ENCODE measurements at regions not wholly inside any gene's neighbourhood (a gene's known extent, or its start where the extent isn't known, plus 50 kb on each side); places are given as distances from the start of the nearest gene placed in this dataset.
"Not testable (repeated sequence)": the region's sequence is repeated elsewhere in the genome, so short reads cannot be mapped to it uniquely, and the experiment has no call there.

DNA sequence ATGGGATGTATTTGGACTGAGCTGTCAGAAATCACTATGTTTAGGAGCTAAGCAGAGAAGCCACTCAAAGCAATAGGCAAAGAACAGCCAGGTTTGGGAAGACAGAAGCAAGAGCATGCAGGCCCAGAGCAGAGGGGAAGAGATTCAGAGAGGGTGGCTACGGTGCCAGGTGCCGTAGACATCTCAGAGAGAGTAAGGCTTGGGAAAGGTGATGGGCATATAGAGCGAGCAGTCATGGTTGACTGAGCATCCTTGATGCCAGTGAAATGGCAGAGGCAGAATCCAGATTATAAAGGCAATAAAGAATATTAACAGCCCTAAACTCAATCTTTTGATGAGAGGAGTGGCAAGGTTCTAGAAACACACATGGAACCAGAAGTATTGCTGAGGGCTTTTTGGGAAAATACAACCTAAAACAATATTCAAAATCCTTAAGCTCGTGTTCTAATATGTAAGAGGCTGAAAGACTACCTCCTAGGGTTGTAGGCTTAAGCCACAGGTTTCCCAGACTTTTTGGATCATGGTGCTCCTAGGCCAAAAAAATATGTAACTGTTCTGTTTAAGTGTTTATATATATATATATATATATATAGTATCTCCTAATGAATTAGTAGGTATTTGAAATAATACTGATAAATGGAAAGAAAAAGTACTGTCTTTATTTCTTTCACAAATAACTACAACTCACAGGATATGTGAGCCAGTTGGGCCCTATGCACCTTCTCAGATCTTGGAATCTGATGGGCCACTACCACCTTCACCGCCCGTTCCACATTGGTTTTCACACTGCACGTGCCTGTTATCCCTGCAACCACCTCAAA, 113.3 kb downstream of the MYCN start:
- dilution Hi-C loops (cut with HindIII; ENCODE audit: low sequenced_read_pairs, unreplicated experiment): no loop called here
- CTCF ChIA-PET: no interaction called here
- no CpG with 5 or more reads among the region's 7 CpGs for WGBS, 2 experiments (ENCODE audit: extremely low coverage in 2 of 2, insufficient read length in 1 of 2)

DNA sequence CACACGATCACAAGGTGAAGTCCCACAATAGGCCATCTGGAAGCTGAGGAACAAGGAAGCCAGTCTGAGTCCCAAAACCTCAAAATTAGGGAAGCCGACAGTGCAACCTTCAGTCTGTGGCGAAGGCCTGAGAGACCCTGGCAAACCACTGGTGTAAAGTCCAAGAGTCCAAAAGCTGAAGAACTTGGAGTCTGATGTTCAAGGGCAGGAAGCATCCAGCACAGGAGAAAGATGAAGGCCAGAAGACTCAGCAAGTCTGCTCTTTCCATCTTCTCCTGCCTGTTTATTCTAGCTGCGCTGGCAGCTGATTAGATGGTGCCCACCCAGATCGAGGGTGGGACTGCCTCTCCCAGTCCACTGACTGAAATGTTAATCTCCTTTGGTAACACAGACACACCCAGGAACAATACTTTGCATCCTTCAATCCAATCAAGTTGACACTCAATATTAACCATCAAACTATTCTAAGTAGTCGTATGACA, 112.3 kb downstream of the MYCN start:
- BruUV-seq (replicated peaks): not testable (repeated sequence)

More for the DNA sequence above, 113.3 kb downstream of the MYCN start:
- no TSS peak for BruUV-seq (replicated peaks)
- no peak overlapping the region for H2BK15ac ChIP-seq (ENCODE audit: low read depth, low read length)
- no peak overlapping the region for H3K23ac ChIP-seq (ENCODE audit: low read depth, low read length)
- TF ChIP-seq NFE2L2 (IDR thresholded peaks at IDR 0.05; ENCODE audit: low read depth, low read length): no peak
- no peak for TF ChIP-seq POLR2A (IDR thresholded peaks at IDR 0.05; ENCODE audit: low read depth, low read length)
- TF ChIP-seq BHLHE40 (IDR thresholded peaks at IDR 0.05; ENCODE audit: low read depth, low read length): no peak
- no peak for TF ChIP-seq CEBPB (IDR thresholded peaks at IDR 0.05; ENCODE audit: low read depth, low read length)
- TF ChIP-seq, protein P1, sequence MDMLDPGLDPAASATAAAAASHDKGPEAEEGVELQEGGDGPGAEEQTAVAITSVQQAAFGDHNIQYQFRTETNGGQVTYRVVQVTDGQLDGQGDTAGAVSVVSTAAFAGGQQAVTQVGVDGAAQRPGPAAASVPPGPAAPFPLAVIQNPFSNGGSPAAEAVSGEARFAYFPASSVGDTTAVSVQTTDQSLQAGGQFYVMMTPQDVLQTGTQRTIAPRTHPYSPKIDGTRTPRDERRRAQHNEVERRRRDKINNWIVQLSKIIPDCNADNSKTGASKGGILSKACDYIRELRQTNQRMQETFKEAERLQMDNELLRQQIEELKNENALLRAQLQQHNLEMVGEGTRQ (IDR thresholded peaks at IDR 0.05; ENCODE audit: low read depth, low read length): no peak
- intact Hi-C loops (cut with micrococcal nuclease): no loop called here
- H3K9ac ChIP-seq (ENCODE audit: low read depth, low read length): no peak overlapping the region
- H3K79me1 ChIP-seq (ENCODE audit: low read depth in 1 of 2, low read length in 2 of 2): no peaks in the 10 kb centered on the region
- no peak for DNase-seq
- H3K36me3 ChIP-seq (ENCODE audit: control insufficient read depth, insufficient read depth, low read length): no peaks in the 10 kb centered on the region
- H3K9me1 ChIP-seq (ENCODE audit: insufficient read depth, low read length): no peaks in the 10 kb centered on the region
- no peak overlapping the region for H2AFZ ChIP-seq (replicated peaks; ENCODE audit: low read length, poor library complexity)
- no peak overlapping the region for H3K18ac ChIP-seq (ENCODE audit: low read depth, low read length)
- H4K91ac ChIP-seq (ENCODE audit: insufficient read depth, low read depth, low read length): no peak overlapping the region
- POLR2A ChIA-PET (ENCODE audit: unreplicated experiment): no interaction called here
- no peak overlapping the region for H2AK5ac ChIP-seq (ENCODE audit: low read depth, low read length)
- H4K20me1 ChIP-seq (ENCODE audit: insufficient read depth, low read length): no peaks in the 10 kb centered on the region
- no peak overlapping the region for H2BK120ac ChIP-seq (ENCODE audit: low read depth, low read length)
- no peak overlapping the region for H3K4ac ChIP-seq (ENCODE audit: low read depth, low read length)
- no peak overlapping the region for H3K14ac ChIP-seq (replicated peaks; ENCODE audit: low read depth, low read length)
- no peak overlapping the region for H4K5ac ChIP-seq (ENCODE audit: low read depth, low read length)
- no peaks in the 10 kb centered on the region for H3K27me3 ChIP-seq (ENCODE audit: control insufficient read depth, insufficient read depth, low read length)
- H2AK9ac ChIP-seq (replicated peaks; ENCODE audit: low read depth, low read length, poor library complexity): no peak overlapping the region
- H3K4me3 ChIP-seq (ENCODE audit: insufficient read depth, low read depth, low read length): no peak overlapping the region
- H3K9me3 ChIP-seq (ENCODE audit: control insufficient read depth, insufficient read depth, low read length): peaks cover 36% of the 10 kb centered on the region
- H4K8ac ChIP-seq (ENCODE audit: low read depth in 2 of 2, low read length in 2 of 2): no peak overlapping the region
- no peaks in the 10 kb centered on the region for H3K4me1 ChIP-seq (ENCODE audit: control insufficient read depth, insufficient read depth, low read length)
- H2BK20ac ChIP-seq (ENCODE audit: low read depth, low read length): no peak overlapping the region
- no peak overlapping the region for H3K4me2 ChIP-seq (ENCODE audit: low read depth, low read length)
- no peak overlapping the region for H3K27ac ChIP-seq (ENCODE audit: insufficient read depth, low read length)
- no peak for ATAC-seq (ENCODE audit: low read depth)
- H3K56ac ChIP-seq (ENCODE audit: extremely low read depth, insufficient read depth, low read length): no peak overlapping the region
- no peak overlapping the region for H2BK5ac ChIP-seq (ENCODE audit: low read depth, low read length, poor library complexity, severe bottlenecking)
- in situ Hi-C loops (cut with MboI; ENCODE audit: low sequenced_read_pairs): no loop called here

More for the DNA sequence above, 112.3 kb downstream of the MYCN start:
- H3K27ac ChIP-seq (ENCODE audit: insufficient read depth, low read length); CTCF ChIA-PET; H2BK15ac ChIP-seq (ENCODE audit: low read depth, low read length); H3K14ac ChIP-seq (replicated peaks; ENCODE audit: low read depth, low read length); H3K4me1 ChIP-seq (ENCODE audit: control insufficient read depth, insufficient read depth, low read length); H2AK5ac ChIP-seq (ENCODE audit: low read depth, low read length); H2BK20ac ChIP-seq (ENCODE audit: low read depth, low read length); H3K23ac ChIP-seq (ENCODE audit: low read depth, low read length); H2AFZ ChIP-seq (replicated peaks; ENCODE audit: low read length, poor library complexity); H4K5ac ChIP-seq (ENCODE audit: low read depth, low read length); H3K27me3 ChIP-seq (ENCODE audit: control insufficient read depth, insufficient read depth, low read length); H3K18ac ChIP-seq (ENCODE audit: low read depth, low read length); H2BK120ac ChIP-seq (ENCODE audit: low read depth, low read length); in situ Hi-C loops (cut with MboI; ENCODE audit: low sequenced_read_pairs); H3K9me1 ChIP-seq (ENCODE audit: insufficient read depth, low read length); H4K8ac ChIP-seq (ENCODE audit: low read depth in 2 of 2, low read length in 2 of 2); POLR2A ChIA-PET (ENCODE audit: unreplicated experiment); H4K91ac ChIP-seq (ENCODE audit: insufficient read depth, low read depth, low read length); H3K9ac ChIP-seq (ENCODE audit: low read depth, low read length); DNase-seq; H4K20me1 ChIP-seq (ENCODE audit: insufficient read depth, low read length); H3K4ac ChIP-seq (ENCODE audit: low read depth, low read length); intact Hi-C loops (cut with micrococcal nuclease); H3K4me2 ChIP-seq (ENCODE audit: low read depth, low read length); H2BK5ac ChIP-seq (ENCODE audit: low read depth, low read length, poor library complexity, severe bottlenecking); dilution Hi-C loops (cut with HindIII; ENCODE audit: low sequenced_read_pairs, unreplicated experiment); H3K4me3 ChIP-seq (ENCODE audit: insufficient read depth, low read depth, low read length); ATAC-seq (ENCODE audit: low read depth); H2AK9ac ChIP-seq (replicated peaks; ENCODE audit: low read depth, low read length, poor library complexity); H3K36me3 ChIP-seq (ENCODE audit: control insufficient read depth, insufficient read depth, low read length); H3K79me1 ChIP-seq (ENCODE audit: low read depth in 1 of 2, low read length in 2 of 2); H3K56ac ChIP-seq (ENCODE audit: extremely low read depth, insufficient read depth, low read length): not testable (repeated sequence)
- H3K9me3 ChIP-seq (ENCODE audit: control insufficient read depth, insufficient read depth, low read length): peaks cover 32% of the 10 kb centered on the region
- WGBS, 2 experiments (ENCODE audit: extremely low coverage in 2 of 2, insufficient read length in 1 of 2): 50% methylated on average over 2 of the region's 6 CpGs; no CpG with 5 or more reads in 1 of the 2 experiments

Measured in IMR-90 (cell line).